SJCRH30 (cell line): ENCODE measurements at regions not wholly inside any gene's neighbourhood (a gene's known extent, or its start where the extent isn't known, plus 50 kb on each side); places are given as distances from the start of the nearest gene placed in this dataset.

Experiments used
- DNase-seq, 2 experiments: peaks; one replicate each; pipeline ENCODE4 v3.0.0-alpha.2; 2015 to 2020
- H3K27ac ChIP-seq: fragments of 250-450 bp; sonication (Bioruptor Pico); 2 replicates; pipeline ENCODE4 v1.5.1; 2020; ENCODE audit warnings: mild to moderate bottlenecking, moderate library complexity
- H3K27me3 ChIP-seq: fragments of 250-450 bp; sonication (Bioruptor Pico); 2 replicates; pipeline ENCODE4 v1.5.1; 2020; ENCODE audit warnings: mild to moderate bottlenecking, moderate library complexity
- H3K36me3 ChIP-seq: fragments of 250-450 bp; sonication (Bioruptor Pico); 2 replicates; pipeline ENCODE4 v1.5.1; 2020; ENCODE audit warnings: mild to moderate bottlenecking, moderate library complexity
- H3K4me1 ChIP-seq: fragments of 250-450 bp; sonication (Bioruptor Pico); 2 replicates; pipeline ENCODE4 v1.5.1; 2020; ENCODE audit warnings: mild to moderate bottlenecking, moderate library complexity
- H3K4me3 ChIP-seq: fragments of 250-450 bp; sonication (Bioruptor Pico); 2 replicates; pipeline ENCODE4 v1.5.1; 2020; ENCODE audit warnings: mild to moderate bottlenecking, moderate library complexity
- H3K9me3 ChIP-seq: fragments of 250-450 bp; sonication (Bioruptor Pico); replicated peaks from 2 replicates; pipeline ENCODE4 v1.5.1; 2020; ENCODE audit warnings: mild to moderate bottlenecking, moderate library complexity

GRCh38 chr1:25030012-25030411 lies 99.9 kb upstream of the RUNX3 start:
- Histone ChIP-seq H3K4me1 (no peaks in the 10 kb centered on the region), H3K4me3 (no peak overlapping the region), H3K36me3 (no peaks in the 10 kb centered on the region), H3K9me3 (no peaks in the 10 kb centered on the region), H3K27me3 (no peaks in the 10 kb centered on the region; the same call in 1 of the 2 replicates), H3K27ac (no peak overlapping the region)
- no peak for DNase-seq

- H3K9me3 ChIP-seq, result no peaks in the 10 kb centered on the region
- no peaks in the 10 kb centered on the region; the same call in 1 of the 2 replicates for H3K27me3 ChIP-seq
- no peak overlapping the region for H3K27ac ChIP-seq
- no peaks in the 10 kb centered on the region for H3K36me3 ChIP-seq
- H3K4me1 ChIP-seq, result no peaks in the 10 kb centered on the region
- no peak overlapping the region for H3K4me3 ChIP-seq
- no peak for DNase-seq
Measured at GRCh38 chr1:25028907-25029599, 99.0 kb upstream of the RUNX3 start.

GRCh38 chr1:25028587-25028906 lies 98.5 kb upstream of the RUNX3 start:
- Histone ChIP-seq H3K4me1 (no peaks in the 10 kb centered on the region), H3K27ac (no peak overlapping the region), H3K9me3 (no peaks in the 10 kb centered on the region), H3K36me3 (no peaks in the 10 kb centered on the region), H3K4me3 (no peak overlapping the region), H3K27me3 (no peaks in the 10 kb centered on the region; the same call in 1 of the 2 replicates)
- DNase-seq, result no peak

- H3K9me3 ChIP-seq, result no peaks in the 10 kb centered on the region
- no peak overlapping the region for H3K4me3 ChIP-seq
- H3K27me3 ChIP-seq, result no peaks in the 10 kb centered on the region; the same call in 1 of the 2 replicates
- no peaks in the 10 kb centered on the region for H3K4me1 ChIP-seq
- DNase-seq, result no peak
- H3K27ac ChIP-seq, result no peak overlapping the region
- no peaks in the 10 kb centered on the region for H3K36me3 ChIP-seq
Measured at GRCh38 chr1:25027822-25028586, 97.9 kb upstream of the RUNX3 start.

GRCh38 chr1:25026730-25027450 lies 96.8 kb upstream of the RUNX3 start:
- no peak overlapping the region for H3K27ac ChIP-seq
- H3K4me1 ChIP-seq, result peaks cover 4% of the 10 kb centered on the region; the same call in 1 of the 2 replicates
- no peak overlapping the region for H3K4me3 ChIP-seq
- H3K36me3 ChIP-seq, result no peaks in the 10 kb centered on the region
- H3K9me3 ChIP-seq, result no peaks in the 10 kb centered on the region
- no peak for DNase-seq
- H3K27me3 ChIP-seq, result no peaks in the 10 kb centered on the region; the same call in 1 of the 2 replicates

GRCh38 chr1:25026304-25026703 lies 96.2 kb upstream of the RUNX3 start:
- Histone ChIP-seq H3K36me3 (no peaks in the 10 kb centered on the region), H3K9me3 (no peaks in the 10 kb centered on the region), H3K4me1 (peaks cover 4% of the 10 kb centered on the region; the same call in 1 of the 2 replicates), H3K27me3 (no peaks in the 10 kb centered on the region; the same call in 1 of the 2 replicates), H3K4me3 (no peak overlapping the region), H3K27ac (no peak overlapping the region)
- DNase-seq, result no peak

GRCh38 chr1:25024615-25025350 lies 94.7 kb upstream of the RUNX3 start:
- H3K27ac ChIP-seq, result no peak overlapping the region
- no peaks in the 10 kb centered on the region for H3K36me3 ChIP-seq
- H3K27me3 ChIP-seq, result no peaks in the 10 kb centered on the region; the same call in 1 of the 2 replicates
- H3K9me3 ChIP-seq, result no peaks in the 10 kb centered on the region
- DNase-seq, result no peak
- H3K4me1 ChIP-seq, result peaks cover 4% of the 10 kb centered on the region; the same call in 1 of the 2 replicates
- H3K4me3 ChIP-seq, result no peak overlapping the region

- Histone ChIP-seq H3K4me1 (peaks cover 4% of the 10 kb centered on the region; the same call in 1 of the 2 replicates), H3K27me3 (no peaks in the 10 kb centered on the region), H3K4me3 (no peak overlapping the region), H3K9me3 (no peaks in the 10 kb centered on the region), H3K36me3 (no peaks in the 10 kb centered on the region), H3K27ac (no peak overlapping the region)
- no peak for DNase-seq
Measured at GRCh38 chr1:25023826-25024225, 93.8 kb upstream of the RUNX3 start.

- Histone ChIP-seq H3K9me3 (no peaks in the 10 kb centered on the region), H3K4me1 (peaks cover 4% of the 10 kb centered on the region; the same call in 1 of the 2 replicates), H3K27ac (no peak overlapping the region), H3K36me3 (no peaks in the 10 kb centered on the region), H3K4me3 (no peak overlapping the region), H3K27me3 (no peaks in the 10 kb centered on the region)
- DNase-seq, result no peak
Measured at GRCh38 chr1:25023190-25023578, 93.1 kb upstream of the RUNX3 start.

GRCh38 chr1:25022361-25023189 lies 92.5 kb upstream of the RUNX3 start:
- Histone ChIP-seq H3K27ac (no peak overlapping the region), H3K4me1 (peaks cover 4% of the 10 kb centered on the region; the same call in 1 of the 2 replicates), H3K9me3 (no peaks in the 10 kb centered on the region), H3K36me3 (no peaks in the 10 kb centered on the region), H3K4me3 (no peak overlapping the region), H3K27me3 (no peaks in the 10 kb centered on the region)
- peak; percentile 62 to 78 for DNase-seq

- H3K27ac ChIP-seq, result no peak overlapping the region
Measured at GRCh38 chr1:25021591-25022215, 91.6 kb upstream of the RUNX3 start.

GRCh38 chr1:25020851-25021590 lies 90.9 kb upstream of the RUNX3 start:
- no peak for DNase-seq
- no peak overlapping the region for H3K27ac ChIP-seq
- no peaks in the 10 kb centered on the region for H3K36me3 ChIP-seq
- H3K4me3 ChIP-seq, result no peak overlapping the region
- H3K4me1 ChIP-seq, result peaks cover 4% of the 10 kb centered on the region; the same call in 1 of the 2 replicates
- no peaks in the 10 kb centered on the region for H3K9me3 ChIP-seq
- H3K27me3 ChIP-seq, result no peaks in the 10 kb centered on the region

More at GRCh38 chr1:25021591-25022215, 91.6 kb upstream of the RUNX3 start:
- Histone ChIP-seq H3K4me3 (no peak overlapping the region), H3K4me1 (peaks cover 4% of the 10 kb centered on the region; the same call in 1 of the 2 replicates), H3K36me3 (no peaks in the 10 kb centered on the region), H3K27me3 (no peaks in the 10 kb centered on the region), H3K9me3 (no peaks in the 10 kb centered on the region)
- DNase-seq, result no peak
